ENCODE measurements at regions not wholly inside any gene's neighbourhood (a gene's known extent, or its start where the extent isn't known, plus 50 kb on each side); places are given as distances from the start of the nearest gene placed in this dataset.

- peak overlapping the region; percentile 90 to 94 for H3K27ac ChIP-seq
- TF ChIP-seq RFX5 (IDR thresholded peaks at IDR 0.05) (no peak), CBX8 (IDR thresholded peaks at IDR 0.05) (no peak), HDAC2 (IDR thresholded peaks at IDR 0.05) (no peak), RCOR1 (IDR thresholded peaks at IDR 0.05; ENCODE audit: low read depth, low read length) (no peak), KDM1A (IDR thresholded peaks at IDR 0.05; ENCODE audit: low read depth) (no peak), ZFP36 (IDR thresholded peaks at IDR 0.05; ENCODE audit: borderline replicate concordance, partially characterized antibody) (no peak), JUN (IDR thresholded peaks at IDR 0.05) (no peak), HOXB5 (CRISPR knock-in tag; IDR thresholded peaks at IDR 0.05) (no peak), MAZ (IDR thresholded peaks at IDR 0.05; ENCODE audit: borderline replicate concordance, low read depth, low read length) (no peak), CHD4 (IDR thresholded peaks at IDR 0.05; ENCODE audit: borderline replicate concordance) (no peak), ELK1 (IDR thresholded peaks at IDR 0.05; ENCODE audit: low read depth, low read length) (no peak), CBX2 (IDR thresholded peaks at IDR 0.05; ENCODE audit: borderline replicate concordance, low read depth) (no peak), CTCF (IDR thresholded peaks at IDR 0.05) (no peak), ESRRA (IDR thresholded peaks at IDR 0.05; ENCODE audit: borderline replicate concordance, low read length) (no peak), NPAS2 (CRISPR knock-in tag; IDR thresholded peaks at IDR 0.05; ENCODE audit: borderline replicate concordance) (no peak), HEYL (CRISPR knock-in tag; IDR thresholded peaks at IDR 0.05) (no peak)
- TF ChIP-seq, protein P1, sequence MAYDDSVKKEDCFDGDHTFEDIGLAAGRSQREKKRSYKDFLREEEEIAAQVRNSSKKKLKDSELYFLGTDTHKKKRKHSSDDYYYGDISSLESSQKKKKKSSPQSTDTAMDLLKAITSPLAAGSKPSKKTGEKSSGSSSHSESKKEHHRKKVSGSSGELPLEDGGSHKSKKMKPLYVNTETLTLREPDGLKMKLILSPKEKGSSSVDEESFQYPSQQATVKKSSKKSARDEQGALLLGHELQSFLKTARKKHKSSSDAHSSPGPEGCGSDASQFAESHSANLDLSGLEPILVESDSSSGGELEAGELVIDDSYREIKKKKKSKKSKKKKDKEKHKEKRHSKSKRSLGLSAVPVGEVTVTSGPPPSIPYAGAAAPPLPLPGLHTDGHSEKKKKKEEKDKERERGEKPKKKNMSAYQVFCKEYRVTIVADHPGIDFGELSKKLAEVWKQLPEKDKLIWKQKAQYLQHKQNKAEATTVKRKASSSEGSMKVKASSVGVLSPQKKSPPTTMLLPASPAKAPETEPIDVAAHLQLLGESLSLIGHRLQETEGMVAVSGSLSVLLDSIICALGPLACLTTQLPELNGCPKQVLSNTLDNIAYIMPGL (CRISPR knock-in tag; IDR thresholded peaks at IDR 0.05; ENCODE audit: borderline replicate concordance), result no peak
- TF ChIP-seq, protein P2, sequence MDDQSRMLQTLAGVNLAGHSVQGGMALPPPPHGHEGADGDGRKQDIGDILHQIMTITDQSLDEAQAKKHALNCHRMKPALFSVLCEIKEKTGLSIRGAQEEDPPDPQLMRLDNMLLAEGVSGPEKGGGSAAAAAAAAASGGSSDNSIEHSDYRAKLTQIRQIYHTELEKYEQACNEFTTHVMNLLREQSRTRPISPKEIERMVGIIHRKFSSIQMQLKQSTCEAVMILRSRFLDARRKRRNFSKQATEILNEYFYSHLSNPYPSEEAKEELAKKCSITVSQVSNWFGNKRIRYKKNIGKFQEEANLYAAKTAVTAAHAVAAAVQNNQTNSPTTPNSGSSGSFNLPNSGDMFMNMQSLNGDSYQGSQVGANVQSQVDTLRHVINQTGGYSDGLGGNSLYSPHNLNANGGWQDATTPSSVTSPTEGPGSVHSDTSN (IDR thresholded peaks at IDR 0.05), result no peak
- peaks cover 38% of the 10 kb centered on the region for H3K4me1 ChIP-seq
- H3K4me2 ChIP-seq, result peak overlapping the region; percentile 84
- ChIA-PET POLR2A (interaction anchor here (0.5 to 1.2 kb wide), 3 partner anchors 29 to 300 kb away, joined by 3 to 4 read pairs (median 3); no protein-coding TSS in a partner anchor), CTCF (interaction anchor here (1.5 to 1.9 kb wide), 4 partner anchors 37 to 423 kb away, joined by 3 to 5 read pairs (median 4); no protein-coding TSS in a partner anchor)
- H3K9me3 ChIP-seq, result peaks cover 24% of the 10 kb centered on the region
- no peak for DNase-seq (ENCODE audit: low read depth in 1 of 2, low spot score in 1 of 2)
- no peak for ATAC-seq
- no peak for FAIRE-seq
- no peak overlapping the region for H3K4me3 ChIP-seq
These were observed 378.3 kb downstream of the ETS1 start for GRCh38 chr11:128209138-128209435.

- ATAC-seq, result peak; percentile 62 to 72
- Histone ChIP-seq H3K4me2 (peak overlapping the region; percentile 84), H3K9me3 (peaks cover 24% of the 10 kb centered on the region), H3K27ac (peak overlapping the region; percentile 90 to 94), H3K4me3 (no peak overlapping the region), H3K4me1 (peaks cover 38% of the 10 kb centered on the region)
- WGBS (ENCODE audit: missing lambda C conversion rate), result 31% methylated on average over 5 of the region's 6 CpGs
- TF ChIP-seq FOSL2 (IDR thresholded peaks at IDR 0.05), result no peak
- 0 out of 2 replicates have a peak, but pooled peaks have one; percentile 3 for TF ChIP-seq FOSL2 (CRISPR knock-in tag; IDR thresholded peaks at IDR 0.05)
- TF ChIP-seq HOXB5 (CRISPR knock-in tag; IDR thresholded peaks at IDR 0.05), result no peak
- TF ChIP-seq HOXA7 (CRISPR knock-in tag; IDR thresholded peaks at IDR 0.05), result no peak
- TF ChIP-seq NFE2L2 (conservative IDR thresholded peaks at IDR 0.05; ENCODE audit: low read length), result no peak
- TF ChIP-seq RFX5 (IDR thresholded peaks at IDR 0.05), result no peak
- TF ChIP-seq, protein P2 (IDR thresholded peaks at IDR 0.05), result peak; percentile 69
- no peak; a peak in 1 of 5 replicates for TF ChIP-seq JUN (IDR thresholded peaks at IDR 0.05)
- DNase-seq (ENCODE audit: low read depth in 1 of 2, low spot score in 1 of 2), result peak; percentile 18 to 79
- ChIA-PET CTCF (interaction anchor here (1.0 to 1.9 kb wide), 5 partner anchors 36 to 424 kb away, joined by 3 to 5 read pairs (median 4); no protein-coding TSS in a partner anchor), POLR2A (interaction anchor here (0.5 to 1.2 kb wide), 3 partner anchors 29 to 300 kb away, joined by 3 to 4 read pairs (median 3); no protein-coding TSS in a partner anchor)
- FAIRE-seq, result no peak
These were observed 378.8 kb downstream of the ETS1 start for GRCh38 chr11:128208329-128209137.
